ENCODE measurements at regions not wholly inside any gene's neighbourhood (a gene's known extent, or its start where the extent isn't known, plus 50 kb on each side); places are given as distances from the start of the nearest gene placed in this dataset.

DNA sequence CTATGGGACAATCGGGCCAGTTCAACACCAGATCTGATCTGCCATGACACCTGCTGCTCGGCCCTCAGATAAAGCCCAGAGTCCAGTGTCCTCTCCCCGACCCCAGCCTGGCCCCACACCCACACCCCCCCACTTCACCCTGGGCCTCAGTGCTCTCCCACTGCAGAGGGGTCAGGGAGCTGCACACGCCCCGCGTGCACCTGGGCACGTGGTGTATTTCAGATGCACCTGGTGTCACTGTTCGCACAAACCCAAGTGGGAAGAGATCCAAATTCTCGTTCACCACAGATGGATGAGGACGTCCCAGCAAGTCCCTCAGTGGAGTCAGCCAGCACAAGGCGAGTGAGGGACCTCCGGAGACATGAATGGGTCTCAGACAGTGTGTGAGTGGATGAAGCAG is 161.3 kb downstream of the RTP5 start:
- TF ChIP-seq, protein P1, sequence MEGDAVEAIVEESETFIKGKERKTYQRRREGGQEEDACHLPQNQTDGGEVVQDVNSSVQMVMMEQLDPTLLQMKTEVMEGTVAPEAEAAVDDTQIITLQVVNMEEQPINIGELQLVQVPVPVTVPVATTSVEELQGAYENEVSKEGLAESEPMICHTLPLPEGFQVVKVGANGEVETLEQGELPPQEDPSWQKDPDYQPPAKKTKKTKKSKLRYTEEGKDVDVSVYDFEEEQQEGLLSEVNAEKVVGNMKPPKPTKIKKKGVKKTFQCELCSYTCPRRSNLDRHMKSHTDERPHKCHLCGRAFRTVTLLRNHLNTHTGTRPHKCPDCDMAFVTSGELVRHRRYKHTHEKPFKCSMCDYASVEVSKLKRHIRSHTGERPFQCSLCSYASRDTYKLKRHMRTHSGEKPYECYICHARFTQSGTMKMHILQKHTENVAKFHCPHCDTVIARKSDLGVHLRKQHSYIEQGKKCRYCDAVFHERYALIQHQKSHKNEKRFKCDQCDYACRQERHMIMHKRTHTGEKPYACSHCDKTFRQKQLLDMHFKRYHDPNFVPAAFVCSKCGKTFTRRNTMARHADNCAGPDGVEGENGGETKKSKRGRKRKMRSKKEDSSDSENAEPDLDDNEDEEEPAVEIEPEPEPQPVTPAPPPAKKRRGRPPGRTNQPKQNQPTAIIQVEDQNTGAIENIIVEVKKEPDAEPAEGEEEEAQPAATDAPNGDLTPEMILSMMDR (IDR thresholded peaks at IDR 0.05; ENCODE audit: unreplicated experiment): no peak
- Mint-ChIP-seq H3K27me3 (ENCODE audit: low read depth) (peaks cover 52% of the 10 kb centered on the region), H3K4me1 (no peaks in the 10 kb centered on the region), H3K9me3 (no peaks in the 10 kb centered on the region), H3K27ac (no peak overlapping the region), H3K36me3 (no peaks in the 10 kb centered on the region), H3K4me3 (no peak overlapping the region)
- DNase-seq (ENCODE audit: low spot score in 2 of 2, unreplicated experiment in 2 of 2): no peak

DNA sequence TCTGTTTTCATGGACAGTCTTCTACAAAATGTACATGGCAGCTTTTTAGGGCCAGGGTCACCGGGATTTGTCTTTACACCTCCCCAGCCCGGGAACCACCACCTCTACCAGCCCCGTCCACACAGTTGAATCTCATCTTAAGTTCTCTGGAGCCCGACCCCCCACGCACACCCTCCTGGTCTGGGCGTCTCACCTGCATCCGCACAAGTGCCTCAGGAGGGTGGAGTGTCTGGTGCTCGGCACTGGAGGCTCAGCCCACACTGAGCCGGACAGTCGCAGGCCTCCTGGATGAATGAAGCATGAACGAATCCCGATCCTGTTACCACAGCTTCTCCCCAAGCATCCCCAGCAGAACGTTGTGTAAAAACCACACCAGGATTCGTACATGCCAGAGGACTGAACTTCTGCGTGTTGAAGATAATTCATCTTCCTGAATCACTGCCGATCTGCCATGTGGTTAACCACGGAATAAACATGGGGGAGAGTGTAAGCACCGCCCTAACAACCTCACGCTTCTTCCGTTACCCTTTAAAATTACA is 162.0 kb downstream of the RTP5 start:
- no peak overlapping the region for H3K27ac Mint-ChIP-seq
- no peak overlapping the region for H3K4me3 Mint-ChIP-seq
- no peaks in the 10 kb centered on the region for H3K9me3 Mint-ChIP-seq
- H3K36me3 Mint-ChIP-seq: no peaks in the 10 kb centered on the region
- no peak for DNase-seq (ENCODE audit: low spot score in 2 of 2, unreplicated experiment in 2 of 2)
- TF ChIP-seq, protein P1 (IDR thresholded peaks at IDR 0.05; ENCODE audit: unreplicated experiment): no peak
- peaks cover 51% of the 10 kb centered on the region for H3K27me3 Mint-ChIP-seq (ENCODE audit: low read depth)
- no peaks in the 10 kb centered on the region for H3K4me1 Mint-ChIP-seq

DNA sequence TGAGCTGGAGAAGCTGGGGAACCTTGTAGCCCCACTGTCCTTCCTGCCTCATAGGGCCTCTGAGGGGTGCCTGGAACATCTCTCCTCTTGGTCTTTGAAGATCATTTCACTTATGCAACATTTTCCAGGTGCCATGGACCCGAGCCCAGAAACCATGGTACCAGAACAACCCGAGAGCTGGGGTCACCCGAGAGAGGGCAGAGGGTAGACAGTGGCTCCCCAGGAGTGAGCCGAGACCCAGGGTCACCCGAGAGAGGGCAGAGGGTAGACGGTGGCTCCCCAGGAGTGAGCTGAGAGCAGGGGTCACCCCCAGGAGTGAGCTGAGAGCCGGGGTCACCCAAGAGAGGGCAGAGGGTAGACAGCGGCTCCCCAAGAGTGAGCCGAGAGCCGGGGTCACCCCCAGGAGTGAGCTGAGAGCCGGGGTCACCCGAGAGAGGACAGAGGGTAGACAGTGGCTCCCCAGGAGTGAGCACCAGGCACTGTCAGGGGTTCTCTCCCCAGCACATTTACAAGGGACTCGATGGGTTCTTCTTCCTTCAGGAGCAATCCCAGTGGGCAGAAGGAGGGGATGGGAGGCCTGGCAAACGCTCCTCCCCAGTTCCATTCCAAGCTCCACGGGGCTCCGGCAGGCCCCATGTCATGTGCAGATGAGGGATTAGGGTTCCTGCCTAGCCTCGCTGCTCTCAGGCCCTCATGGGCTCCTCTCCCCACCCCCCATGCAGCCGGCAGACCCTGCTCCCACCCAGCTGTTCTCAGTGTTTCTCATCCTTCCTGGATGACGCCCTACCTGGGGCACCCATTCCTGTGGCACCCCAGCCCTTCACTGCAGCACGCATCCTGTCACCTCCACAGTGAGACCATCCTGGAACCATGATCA is 163.5 kb downstream of the RTP5 start:
- Mint-ChIP-seq H3K9me3 (no peaks in the 10 kb centered on the region), H3K27me3 (ENCODE audit: low read depth) (peaks cover 56% of the 10 kb centered on the region), H3K27ac (no peak overlapping the region), H3K4me1 (no peaks in the 10 kb centered on the region), H3K4me3 (no peak overlapping the region), H3K36me3 (no peaks in the 10 kb centered on the region)
- TF ChIP-seq, protein P1 (IDR thresholded peaks at IDR 0.05; ENCODE audit: unreplicated experiment): no peak
- DNase-seq (ENCODE audit: low spot score in 2 of 2, unreplicated experiment in 2 of 2): no peak

DNA sequence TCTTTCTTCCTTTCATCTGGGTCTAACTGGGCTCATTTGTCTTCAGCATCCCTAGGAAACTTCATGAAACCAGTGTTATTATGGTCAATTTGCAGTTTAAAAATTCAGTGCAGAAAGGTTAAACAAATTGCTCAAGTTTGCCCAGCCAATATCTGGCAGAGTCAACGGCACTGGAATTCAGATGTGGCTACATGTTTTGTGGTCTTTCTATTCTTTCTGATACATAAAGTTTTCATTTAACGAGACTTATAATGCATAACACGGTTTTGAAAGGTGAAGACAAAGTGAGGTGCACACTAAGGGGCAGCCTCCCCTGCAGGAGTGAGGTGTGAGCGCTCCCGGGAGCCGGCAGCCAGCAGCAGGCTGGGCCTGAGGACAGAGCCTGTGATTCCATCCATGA is 164.6 kb downstream of the RTP5 start:
- DNase-seq (ENCODE audit: low spot score in 2 of 2, unreplicated experiment in 2 of 2): no peak
- Mint-ChIP-seq H3K27ac (no peak overlapping the region), H3K4me1 (no peaks in the 10 kb centered on the region), H3K4me3 (no peak overlapping the region), H3K27me3 (ENCODE audit: low read depth) (peaks cover 57% of the 10 kb centered on the region), H3K36me3 (no peaks in the 10 kb centered on the region), H3K9me3 (no peaks in the 10 kb centered on the region)
- TF ChIP-seq, protein P1 (IDR thresholded peaks at IDR 0.05; ENCODE audit: unreplicated experiment): no peak

DNA sequence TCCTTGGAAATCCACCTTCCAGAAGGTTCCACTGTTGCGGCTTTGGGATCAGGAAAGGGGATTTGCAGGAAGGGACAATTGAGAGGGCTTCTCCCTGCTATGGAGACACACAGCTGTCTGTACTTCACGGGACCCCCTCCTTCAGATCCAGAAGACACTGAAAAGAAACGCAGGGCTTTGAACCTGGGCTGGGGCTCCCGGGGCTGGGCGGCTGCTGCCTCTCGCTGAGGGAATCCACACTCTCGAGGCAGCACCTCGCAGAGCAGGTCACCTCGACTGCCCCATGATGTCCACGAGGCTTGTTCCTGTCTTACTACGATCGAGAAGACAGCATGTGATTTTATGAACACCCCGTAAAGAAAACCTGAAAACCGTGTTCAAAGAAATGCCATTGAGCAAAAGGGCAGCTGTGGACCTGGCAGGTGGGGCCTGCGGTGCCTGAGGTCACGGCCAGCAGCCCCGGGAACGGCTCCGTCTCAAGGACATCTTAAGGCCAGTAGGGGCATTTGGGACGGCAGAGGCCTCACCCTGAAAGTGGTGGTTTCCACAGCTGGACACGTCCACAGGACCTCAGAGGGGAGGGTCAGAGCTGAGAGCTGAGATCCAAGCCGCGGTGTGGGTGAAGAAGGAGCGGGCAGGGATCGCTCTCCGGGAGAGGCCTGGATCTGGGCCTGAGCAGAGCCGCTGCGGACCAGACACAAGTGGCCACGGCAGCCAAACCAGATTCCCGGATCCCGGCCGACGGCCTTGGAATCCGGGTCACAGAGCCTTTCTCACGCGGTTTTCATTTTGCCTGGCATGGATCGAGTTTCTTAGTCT is 165.7 kb downstream of the RTP5 start:
- H3K36me3 Mint-ChIP-seq: no peaks in the 10 kb centered on the region
- no peak for DNase-seq (ENCODE audit: low spot score in 2 of 2, unreplicated experiment in 2 of 2)
- no peak overlapping the region for H3K27ac Mint-ChIP-seq
- peaks cover 55% of the 10 kb centered on the region for H3K27me3 Mint-ChIP-seq (ENCODE audit: low read depth)
- H3K9me3 Mint-ChIP-seq: no peaks in the 10 kb centered on the region
- H3K4me1 Mint-ChIP-seq: no peaks in the 10 kb centered on the region
- H3K4me3 Mint-ChIP-seq: no peak overlapping the region
- TF ChIP-seq, protein P1 (IDR thresholded peaks at IDR 0.05; ENCODE audit: unreplicated experiment): no peak

Data from mesothelial cell of epicardium (in vitro differentiated cells).